RWPE2 (cell line): ENCODE measurements at regions not wholly inside any gene's neighbourhood (a gene's known extent, or its start where the extent isn't known, plus 50 kb on each side); places are given as distances from the start of the nearest gene placed in this dataset.

Source experiments
- ATAC-seq: fragments of 200-7000 bp; cut with Tn5 transposase; 3 replicates; pipeline ENCODE4 v1.9.1; 2021; ENCODE audit warnings: low read depth
- DNase-seq: peaks from one replicate; pipeline ENCODE4 v3.0.0-alpha.2; 2020; ENCODE audit warnings: low spot score
- H3K27ac ChIP-seq: fragments of 450-650 bp; 2 replicates; pipeline ENCODE4 v1.5.1; 2017; ENCODE audit warnings: mild to moderate bottlenecking; ENCODE audit not compliant: poor library complexity, severe bottlenecking
- H3K27me3 ChIP-seq: fragments of 250-450 bp; sonication (Bioruptor Pico); 2 replicates; pipeline ENCODE4 v1.5.1; 2021; ENCODE audit warnings: mild to moderate bottlenecking, moderate library complexity; ENCODE audit not compliant: insufficient read depth, poor library complexity, severe bottlenecking
- H3K36me3 ChIP-seq: fragments of 250-450 bp; sonication (Bioruptor Pico); 2 replicates; pipeline ENCODE4 v1.5.1; 2020; ENCODE audit warnings: low read depth, mild to moderate bottlenecking, moderate library complexity
- H3K4me1 ChIP-seq: fragments of 250-450 bp; sonication (Bioruptor Pico); 2 replicates; pipeline ENCODE4 v1.5.1; 2021; ENCODE audit warnings: mild to moderate bottlenecking, moderate library complexity; ENCODE audit not compliant: insufficient read depth, poor library complexity, severe bottlenecking
- H3K4me3 ChIP-seq: fragments of 250-450 bp; sonication (Bioruptor Pico); 2 replicates; pipeline ENCODE4 v1.5.1; 2021; ENCODE audit warnings: mild to moderate bottlenecking, moderate library complexity; ENCODE audit not compliant: severe bottlenecking
- H3K9me3 ChIP-seq: fragments of 250-450 bp; sonication (Bioruptor Pico); 2 replicates; pipeline ENCODE4 v1.5.1; 2021; ENCODE audit warnings: mild to moderate bottlenecking, moderate library complexity; ENCODE audit not compliant: severe bottlenecking
- CTCF ChIP-seq: fragments of 450-650 bp; IDR thresholded peaks from one replicate; pipeline ENCODE4 v1.5.1; 2017; ENCODE audit warnings: mild to moderate bottlenecking, moderate library complexity; ENCODE audit not compliant: poor library complexity, severe bottlenecking

GRCh38 chr10:14450041-14450491, 119.3 kb upstream of the FRMD4A start:
- no peak for TF ChIP-seq CTCF
- Histone ChIP-seq H3K36me3 (no peaks in the 10 kb centered on the region), H3K4me1 (no peaks in the 10 kb centered on the region), H3K27me3 (no peaks in the 10 kb centered on the region), H3K9me3 (no peaks in the 10 kb centered on the region), H3K27ac (no peak overlapping the region), H3K4me3 (no peak overlapping the region)
- DNase-seq (no peak), ATAC-seq (no peak)

- DNase-seq (no peak), ATAC-seq (no peak)
- no peaks in the 10 kb centered on the region for H3K9me3 ChIP-seq
- no peaks in the 10 kb centered on the region for H3K36me3 ChIP-seq
- H3K27ac ChIP-seq, result no peak overlapping the region
- no peaks in the 10 kb centered on the region for H3K4me1 ChIP-seq
- no peaks in the 10 kb centered on the region for H3K27me3 ChIP-seq
- H3K4me3 ChIP-seq, result no peak overlapping the region
- TF ChIP-seq CTCF, result no peak
These were observed 118.6 kb upstream of the FRMD4A start for GRCh38 chr10:14449293-14449815.

GRCh38 chr10:14448197-14448990, 117.7 kb upstream of the FRMD4A start:
- no peaks in the 10 kb centered on the region for H3K9me3 ChIP-seq
- ATAC-seq (no peak), DNase-seq (no peak)
- H3K4me1 ChIP-seq, result no peaks in the 10 kb centered on the region
- H3K36me3 ChIP-seq, result no peaks in the 10 kb centered on the region
- H3K27ac ChIP-seq, result no peak overlapping the region
- H3K27me3 ChIP-seq, result no peaks in the 10 kb centered on the region
- TF ChIP-seq CTCF, result no peak
- no peak overlapping the region for H3K4me3 ChIP-seq

GRCh38 chr10:14447094-14447839, 116.5 kb upstream of the FRMD4A start:
- no peak for DNase-seq
- H3K4me3 ChIP-seq, result no peak overlapping the region
- no peaks in the 10 kb centered on the region for H3K36me3 ChIP-seq
- no peak overlapping the region for H3K27ac ChIP-seq
- H3K9me3 ChIP-seq, result no peaks in the 10 kb centered on the region
- H3K27me3 ChIP-seq, result no peaks in the 10 kb centered on the region
- no peak for ATAC-seq
- no peaks in the 10 kb centered on the region for H3K4me1 ChIP-seq
- no peak for TF ChIP-seq CTCF
